ENCODE measurements at regions not wholly inside any gene's neighbourhood (a gene's known extent, or its start where the extent isn't known, plus 50 kb on each side); places are given as distances from the start of the nearest gene placed in this dataset.

DNA sequence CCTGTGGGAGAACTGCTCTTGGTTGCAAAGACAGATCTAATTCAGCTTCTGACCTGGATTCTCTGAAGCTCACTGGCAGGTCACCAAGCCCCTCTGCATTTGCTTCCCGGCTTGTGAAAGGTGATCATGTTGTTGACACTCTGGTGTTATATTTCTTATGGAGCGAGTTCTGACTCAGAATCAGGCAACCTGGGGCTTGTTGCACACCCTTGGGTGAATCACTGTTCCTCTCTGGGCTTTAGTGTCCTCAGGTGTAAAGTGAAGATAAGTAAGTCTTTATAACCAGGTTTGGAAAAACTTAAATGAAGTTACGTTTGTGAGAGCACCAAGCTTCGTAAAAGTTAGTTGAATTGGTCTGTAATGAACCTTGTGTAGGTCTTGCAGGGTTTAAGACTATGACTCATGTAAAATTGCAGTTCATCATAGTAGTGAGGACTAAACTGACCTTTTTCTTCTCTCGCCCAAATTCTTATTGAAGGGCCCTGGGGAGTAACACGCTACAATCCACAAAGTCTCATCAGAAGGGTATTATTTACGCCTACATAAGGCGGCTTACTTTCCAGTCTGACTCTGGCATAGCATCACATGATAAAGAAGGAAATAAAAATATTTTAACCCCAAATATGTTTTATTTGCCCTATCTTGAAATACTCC, 218.6 kb downstream of the TMEM38B start:
- DNase-seq (ENCODE audit: low spot score), result no peak

- DNase-seq (ENCODE audit: low spot score), result no peak
Observed at GRCh38 chr9:105921057-105921726, 226.9 kb downstream of the TMEM38B start.

GRCh38 chr9:105928416-105928815, 234.1 kb downstream of the TMEM38B start:
- DNase-seq (ENCODE audit: low spot score), result no peak

GRCh38 chr9:105930011-105930627, 235.8 kb downstream of the TMEM38B start:
- DNase-seq (ENCODE audit: low spot score), result no peak

- no peak for DNase-seq (ENCODE audit: low spot score)
Observed at GRCh38 chr9:105932276-105932675, 237.9 kb downstream of the TMEM38B start.

- DNase-seq (ENCODE audit: low spot score), result no peak
Observed at GRCh38 chr9:105950448-105950847, 256.1 kb downstream of the TMEM38B start.

- DNase-seq (ENCODE audit: low spot score), result no peak
Observed at GRCh38 chr9:105950894-105951293, 256.6 kb downstream of the TMEM38B start.

DNA sequence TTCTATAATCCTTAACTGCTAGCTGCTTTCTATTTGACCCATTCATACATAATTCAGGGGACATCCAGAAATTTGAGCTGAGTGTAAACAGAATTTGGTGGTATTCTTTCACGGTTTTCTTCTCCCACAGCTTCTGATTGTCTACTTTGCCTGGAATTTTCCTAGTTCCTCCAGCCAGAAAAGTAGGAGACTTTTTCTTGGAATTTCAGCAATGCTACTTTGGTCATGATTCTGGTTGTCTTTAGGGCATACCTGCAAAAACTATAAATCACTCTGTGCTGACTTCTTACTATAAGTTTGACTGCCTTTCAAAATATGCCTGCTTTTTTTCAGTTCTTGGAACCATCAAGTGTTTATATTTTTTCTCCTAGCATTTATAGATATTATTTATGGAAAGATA, 260.2 kb downstream of the TMEM38B start:
- no peak for DNase-seq (ENCODE audit: low spot score)

DNA sequence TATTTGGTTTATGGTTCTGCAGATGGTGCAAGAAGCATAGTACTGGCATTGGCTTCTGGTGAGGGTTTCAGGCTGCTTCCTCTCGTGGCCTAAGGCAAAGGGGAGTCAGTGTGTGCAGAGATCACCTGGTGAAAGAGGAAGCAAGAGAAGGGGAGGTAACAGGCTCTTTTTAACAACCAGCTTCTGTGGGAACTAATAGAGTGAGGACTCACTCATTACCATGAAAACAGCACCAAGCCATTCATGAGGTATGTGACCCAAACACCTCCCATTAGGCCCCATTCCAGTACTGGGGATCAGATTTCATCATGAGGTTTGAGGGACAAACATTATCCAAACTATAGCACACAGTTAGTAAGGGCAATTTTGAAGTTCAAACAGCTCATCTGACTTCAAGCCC, 263.5 kb downstream of the TMEM38B start:
- no peak for DNase-seq (ENCODE audit: low spot score)

DNA sequence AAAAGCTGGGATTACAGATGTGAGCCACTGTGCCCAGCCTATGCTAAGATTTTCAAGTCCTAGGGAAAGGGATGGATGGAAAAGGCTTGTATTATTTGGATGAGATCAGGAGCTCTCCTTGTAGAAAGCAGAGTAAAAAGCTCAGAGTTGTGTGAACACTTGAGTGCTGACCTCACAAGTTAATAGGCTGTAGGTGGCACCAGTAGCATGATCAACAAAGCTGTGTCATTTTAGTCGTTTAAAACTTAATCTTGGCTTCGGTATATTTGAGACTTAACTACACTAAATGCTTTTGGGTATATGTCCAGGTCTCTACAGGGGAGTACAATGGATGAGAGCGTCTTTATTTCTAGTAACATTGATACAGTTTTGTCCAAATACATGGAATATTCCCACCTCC, 264.2 kb downstream of the TMEM38B start:
- no peak for DNase-seq (ENCODE audit: low spot score)

GRCh38 chr9:105959531-105959930, 265.2 kb downstream of the TMEM38B start:
- no peak for DNase-seq (ENCODE audit: low spot score)

DNA sequence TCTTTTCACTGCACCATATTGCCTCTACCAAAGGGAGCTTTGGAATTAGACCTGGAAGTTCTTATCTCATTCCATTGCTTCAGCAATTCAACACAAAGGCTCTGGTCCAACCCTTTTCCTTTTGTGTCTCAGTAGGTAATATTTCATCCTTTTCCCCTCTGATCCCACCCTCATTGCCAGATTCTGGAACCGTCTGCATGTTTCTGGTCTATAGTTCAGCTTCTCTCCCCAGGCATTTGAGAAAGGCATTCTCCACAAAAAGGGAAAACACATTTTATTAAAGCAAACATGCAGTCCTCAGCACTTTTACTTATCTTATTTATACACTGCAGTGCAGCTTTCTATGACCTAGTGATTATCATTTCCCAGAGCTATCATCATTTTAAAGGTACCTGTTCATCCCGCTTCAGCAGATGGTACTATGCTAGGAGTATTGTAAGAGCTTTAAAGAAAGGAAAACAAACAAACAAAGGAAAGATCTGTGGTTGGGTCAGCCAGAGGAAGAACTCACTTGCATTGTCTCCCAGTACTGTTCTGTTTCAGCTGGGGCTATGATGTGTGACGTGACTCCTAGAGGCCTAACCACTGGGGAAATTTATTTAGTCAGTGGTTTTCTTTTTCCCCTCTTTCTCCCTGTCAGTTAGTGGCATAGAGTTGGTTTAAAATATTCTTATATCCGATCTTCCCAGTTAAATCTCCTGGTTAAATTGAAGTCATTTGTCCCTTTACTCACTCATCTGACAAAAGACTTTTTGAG, 269.2 kb downstream of the TMEM38B start:
- DNase-seq (ENCODE audit: low spot score), result no peak

- no peak for DNase-seq (ENCODE audit: low spot score)
Observed at GRCh38 chr9:105964156-105964555, 269.8 kb downstream of the TMEM38B start.

DNA sequence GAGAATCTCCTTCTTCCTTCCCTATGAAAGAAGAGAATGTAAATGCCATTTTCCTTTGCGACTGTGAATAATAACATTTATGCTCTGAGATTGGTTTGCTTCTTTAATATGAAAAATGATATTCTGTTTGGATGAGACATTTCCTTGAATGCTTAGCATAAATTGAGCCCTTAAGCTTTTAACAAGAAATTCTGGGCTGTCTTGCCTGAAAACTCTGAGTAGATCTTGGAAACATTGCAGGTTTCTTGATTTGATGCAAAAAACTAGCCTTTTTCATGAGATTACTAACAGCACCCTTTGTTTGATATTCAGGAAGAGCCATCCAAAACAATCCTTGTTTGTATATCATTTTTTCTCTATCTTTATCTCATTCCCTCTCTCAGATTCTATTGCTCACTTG, 272.5 kb downstream of the TMEM38B start:
- no peak for DNase-seq (ENCODE audit: low spot score)

GRCh38 chr9:105967248-105967647, 272.9 kb downstream of the TMEM38B start:
- DNase-seq (ENCODE audit: low spot score), result no peak

DNA sequence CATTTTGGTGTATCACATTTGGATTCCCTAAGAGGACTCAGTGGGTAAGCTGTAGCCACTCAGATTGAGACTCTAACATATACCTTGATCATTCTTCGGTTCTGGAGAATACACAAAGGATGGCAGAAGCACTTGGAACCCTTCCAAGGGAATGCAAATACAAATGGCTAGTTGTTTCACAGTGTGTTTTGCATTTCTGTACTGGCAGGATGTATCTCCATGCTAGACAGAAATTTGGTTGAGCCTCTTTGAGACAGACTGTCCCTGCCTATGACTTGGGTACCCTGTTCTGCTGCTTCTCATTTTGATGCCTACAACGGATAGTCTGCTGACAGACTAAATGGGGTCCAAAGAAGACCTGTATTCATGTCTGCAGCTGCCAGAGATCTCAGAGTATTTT, 273.5 kb downstream of the TMEM38B start:
- no peak for DNase-seq (ENCODE audit: low spot score)

DNA sequence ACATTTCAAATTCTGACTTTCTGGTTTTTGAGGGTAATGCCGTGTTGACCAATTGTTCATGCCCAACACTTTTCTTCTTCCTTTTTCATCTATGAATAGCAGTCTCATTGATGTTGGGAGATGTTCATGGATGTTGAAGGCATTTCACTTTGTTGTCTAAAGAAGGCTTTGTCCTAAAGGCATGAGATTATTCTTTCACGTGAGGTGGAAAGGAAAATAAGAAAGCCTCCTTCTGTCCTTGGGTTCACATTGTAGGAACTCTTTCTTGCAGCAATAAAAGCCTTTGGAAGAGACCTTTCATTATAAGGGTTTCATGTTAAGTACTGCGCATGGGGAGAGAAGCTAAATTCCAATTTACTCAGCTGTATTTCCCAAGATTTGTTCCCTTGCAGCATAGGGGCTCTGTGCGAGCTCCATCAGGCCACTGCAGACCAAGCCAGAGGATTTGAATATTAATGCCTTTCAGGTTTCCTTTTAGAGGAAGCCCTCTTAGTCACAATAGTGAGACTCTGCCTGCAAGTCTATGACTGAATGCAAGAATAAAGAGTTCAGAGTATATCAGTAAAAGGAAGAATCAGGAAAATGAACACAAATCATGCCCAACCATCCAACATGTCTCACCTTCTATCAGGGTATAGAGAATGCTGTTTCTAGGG, 274.6 kb downstream of the TMEM38B start:
- DNase-seq (ENCODE audit: low spot score), result no peak

DNA sequence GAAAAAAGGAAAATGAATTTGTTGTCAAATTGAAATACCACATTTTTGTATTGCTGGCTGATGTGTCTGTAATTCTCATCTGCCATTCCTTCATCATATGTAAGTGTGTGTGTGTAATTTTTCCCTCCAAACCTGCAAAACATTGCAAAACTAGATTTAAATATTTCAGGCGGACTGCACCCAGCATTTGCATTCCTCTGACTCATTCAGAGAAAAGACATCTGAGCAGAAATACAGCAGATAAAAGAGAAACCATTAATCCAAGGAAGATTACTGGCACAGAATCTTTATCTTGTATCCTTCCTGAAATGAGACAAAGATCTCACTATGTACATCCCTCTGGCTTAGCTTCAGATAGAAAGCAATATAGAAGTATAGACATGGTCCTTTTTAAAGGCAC, 275.3 kb downstream of the TMEM38B start:
- DNase-seq (ENCODE audit: low spot score), result no peak

GRCh38 chr9:105971986-105972385, 277.6 kb downstream of the TMEM38B start:
- no peak for DNase-seq (ENCODE audit: low spot score)

GRCh38 chr9:105972466-105973204, 278.3 kb downstream of the TMEM38B start:
- no peak for DNase-seq (ENCODE audit: low spot score)

GRCh38 chr9:105973951-105974351, 279.6 kb downstream of the TMEM38B start:
- no peak for DNase-seq (ENCODE audit: low spot score)

All from ureter (tissue), 1 donor.